ENCODE measurements at regions not wholly inside any gene's neighbourhood (a gene's known extent, or its start where the extent isn't known, plus 50 kb on each side); places are given as distances from the start of the nearest gene placed in this dataset.

GRCh38 chr9:522658-523057 lies 308.0 kb downstream of the DOCK8 start:
- TF ChIP-seq CTCF (IDR thresholded peaks at IDR 0.05), result no peak
- no peak for TF ChIP-seq POLR2A (IDR thresholded peaks at IDR 0.05)
